IMR-90 (cell line): ENCODE measurements at regions not wholly inside any gene's neighbourhood (a gene's known extent, or its start where the extent isn't known, plus 50 kb on each side); places are given as distances from the start of the nearest gene placed in this dataset.
A peak's percentile ranks its signal among the peaks of the same experiment; 100 is the strongest.

Experiments
- ATAC-seq: fragments of 200-7000 bp; cut with Tn5 transposase; 2 replicates; pipeline ENCODE4 v1.9.1; 2020; ENCODE audit warnings: low read depth, mild to moderate bottlenecking, moderate library complexity
- BruUV-seq: library from RNA; stranded (reverse); fragments of 400-500 nt; replicated peaks from 2 replicates; lab custom pipeline; 2021; lab: Mats Ljungman, UMichigan
- CTCF ChIA-PET: fragments of 300-600 bp; formaldehyde crosslinking; extraction: SDS; loops from one replicate; lab custom pipeline; 2021; ENCODE audit warnings: antibody characterized with exemption; lab: Yijun Ruan, JAX
- POLR2A ChIA-PET: fragments of 300-600 bp; sonication (Branson Sonifier 250); formaldehyde crosslinking; loops from one replicate; lab custom pipeline; 2022; ENCODE audit warnings: antibody characterized with exemption; ENCODE audit not compliant: unreplicated experiment; lab: Charles Lee
- DNase-seq: peaks from one replicate; pipeline ENCODE4 v3.0.0; 2013
- H2AFZ ChIP-seq: replicated peaks from 2 replicates; pipeline ENCODE3; 2013; ENCODE audit warnings: low read length, mild to moderate bottlenecking; ENCODE audit not compliant: poor library complexity
- H2AK5ac ChIP-seq: 2 replicates; pipeline ENCODE4 v1.6.1; 2013; ENCODE audit warnings: low read depth, low read length, inconsistent platforms
- H2AK9ac ChIP-seq: replicated peaks from 2 replicates; pipeline ENCODE3; 2013; ENCODE audit warnings: mild to moderate bottlenecking, low read depth, low read length, moderate library complexity; ENCODE audit not compliant: poor library complexity
- H2BK120ac ChIP-seq: 2 replicates; pipeline ENCODE4 v1.6.1; 2013; ENCODE audit warnings: low read depth, low read length, inconsistent platforms
- H2BK15ac ChIP-seq: 3 replicates; pipeline ENCODE4 v1.6.1; 2013; ENCODE audit warnings: low read depth, low read length, inconsistent platforms
- H2BK20ac ChIP-seq: 2 replicates; pipeline ENCODE4 v1.6.1; 2013; ENCODE audit warnings: low read depth, mild to moderate bottlenecking, inconsistent platforms, low read length, moderate library complexity
- H2BK5ac ChIP-seq: 2 replicates; pipeline ENCODE4 v1.6.1; 2013; ENCODE audit warnings: mild to moderate bottlenecking, low read depth, low read length, inconsistent platforms; ENCODE audit not compliant: poor library complexity, severe bottlenecking
- H3K14ac ChIP-seq: replicated peaks from 2 replicates; pipeline ENCODE4 v1.6.1; 2013; ENCODE audit warnings: low read depth, low read length, inconsistent platforms
- H3K18ac ChIP-seq: 2 replicates; pipeline ENCODE4 v1.6.1; 2013; ENCODE audit warnings: low read depth, low read length, control low read depth
- H3K23ac ChIP-seq: 2 replicates; pipeline ENCODE4 v1.6.1; 2013; ENCODE audit warnings: low read depth, low read length, inconsistent platforms
- H3K27ac ChIP-seq: 2 replicates; pipeline ENCODE4 v1.5.1; 2013; ENCODE audit warnings: mild to moderate bottlenecking, control low read depth, low read length; ENCODE audit not compliant: insufficient read depth
- H3K27me3 ChIP-seq: 2 replicates; pipeline ENCODE4 v1.6.1; 2013; ENCODE audit warnings: low read length; ENCODE audit not compliant: control insufficient read depth, insufficient read depth
- H3K36me3 ChIP-seq: 2 replicates; pipeline ENCODE4 v1.6.1; 2013; ENCODE audit warnings: low read length, mixed read lengths; ENCODE audit not compliant: control insufficient read depth, insufficient read depth
- H3K4ac ChIP-seq: 2 replicates; pipeline ENCODE4 v1.6.1; 2013; ENCODE audit warnings: low read depth, low read length, inconsistent platforms
- H3K4me1 ChIP-seq: 2 replicates; pipeline ENCODE4 v1.6.1; 2013; ENCODE audit warnings: low read length, mixed read lengths; ENCODE audit not compliant: control insufficient read depth, insufficient read depth
- H3K4me2 ChIP-seq: 2 replicates; pipeline ENCODE4 v1.6.1; 2013; ENCODE audit warnings: low read depth, mild to moderate bottlenecking, control low read depth, low read length, moderate library complexity
- H3K4me3 ChIP-seq: 2 replicates; pipeline ENCODE4 v1.5.1; 2013; ENCODE audit warnings: low read depth, mild to moderate bottlenecking, control low read depth, low read length, moderate library complexity; ENCODE audit not compliant: insufficient read depth
- H3K56ac ChIP-seq: 2 replicates; pipeline ENCODE4 v1.6.1; 2013; ENCODE audit warnings: low read length, inconsistent platforms; ENCODE audit not compliant: insufficient read depth; ENCODE audit errors: extremely low read depth
- H3K79me1 ChIP-seq, 2 experiments: 2 replicates each; pipeline ENCODE4 v1.6.1; 2013; ENCODE audit warnings: low read length in 2 of 2, inconsistent platforms in 1 of 2, low read depth in 1 of 2
- H3K9ac ChIP-seq: 2 replicates; pipeline ENCODE4 v1.6.1; 2013; ENCODE audit warnings: low read depth, low read length, control low read depth
- H3K9me1 ChIP-seq: 2 replicates; pipeline ENCODE4 v1.6.1; 2013; ENCODE audit warnings: low read length, inconsistent platforms; ENCODE audit not compliant: insufficient read depth
- H3K9me3 ChIP-seq: 2 replicates; pipeline ENCODE4 v1.6.1; 2013; ENCODE audit warnings: low read length; ENCODE audit not compliant: control insufficient read depth, insufficient read depth
- H4K20me1 ChIP-seq: 2 replicates; pipeline ENCODE4 v1.6.1; 2013; ENCODE audit warnings: low read length, inconsistent platforms; ENCODE audit not compliant: insufficient read depth
- H4K5ac ChIP-seq: 2 replicates; pipeline ENCODE4 v1.6.1; 2013; ENCODE audit warnings: mild to moderate bottlenecking, low read depth, low read length, control low read depth
- H4K8ac ChIP-seq, 2 experiments: 2 replicates each; pipeline ENCODE4 v1.6.1; 2013; ENCODE audit warnings: low read depth in 2 of 2, low read length in 2 of 2, control low read depth in 1 of 2, inconsistent platforms in 1 of 2
- H4K91ac ChIP-seq: 2 replicates; pipeline ENCODE4 v1.6.1; 2013; ENCODE audit warnings: low read depth, low read length, inconsistent platforms; ENCODE audit not compliant: insufficient read depth
- MAFK ChIP-seq: IDR thresholded peaks from 2 replicates; pipeline ENCODE4 v1.6.1; 2012; ENCODE audit warnings: low read depth, low read length, improper control_type of control experiment
- RAD21 ChIP-seq: IDR thresholded peaks from 2 replicates; pipeline ENCODE4 v1.6.1; 2012; ENCODE audit warnings: low read length, improper control_type of control experiment
- SMC3 ChIP-seq: fragments of 150-350 bp; IDR thresholded peaks from 2 replicates; pipeline ENCODE4 v1.6.1; 2016; ENCODE audit warnings: low read depth, mild to moderate bottlenecking, antibody characterized with exemption, low read length, moderate library complexity
- USF2 ChIP-seq: fragments of 150-350 bp; IDR thresholded peaks from 2 replicates; pipeline ENCODE4 v1.6.1; 2017; ENCODE audit warnings: mild to moderate bottlenecking, antibody characterized with exemption, low read length, low read depth
- WGBS, 2 experiments: methylation state at CpG; one replicate each; pipeline versions ENCODE4 v1.1.5 to v1.1.7; 2013; ENCODE audit warnings: missing lambda C conversion rate in 2 of 2; ENCODE audit not compliant: insufficient read length in 1 of 2; ENCODE audit errors: extremely low coverage in 2 of 2; 5-methylcytosine and 5-hydroxymethylcytosine counted together
- dilution Hi-C: fragments of 300-500 bp; cut with HindIII; formaldehyde crosslinking; loops from one replicate; pipeline ENCODE4 v1.14.3; 2018; ENCODE audit warnings: low sequenced_read_pairs; ENCODE audit not compliant: unreplicated experiment
- in situ Hi-C: fragments of 300-500 bp; cut with MboI; formaldehyde crosslinking; loops from 3 replicates; pipeline ENCODE4 v1.14.3; 2019; ENCODE audit warnings: low sequenced_read_pairs, inconsistent platforms, mixed read lengths
- intact Hi-C: fragments of 100-400 bp; cut with micrococcal nuclease; formaldehyde crosslinking; loops from 2 replicates; pipeline ENCODE4 v1.10.0; 2022
- TF ChIP-seq, protein P1 (sequence below): conservative IDR thresholded peaks from 2 replicates; pipeline ENCODE4 v1.5.1; 2012; ENCODE audit warnings: mild to moderate bottlenecking, low read depth, low read length, improper control_type of control experiment

DNA sequence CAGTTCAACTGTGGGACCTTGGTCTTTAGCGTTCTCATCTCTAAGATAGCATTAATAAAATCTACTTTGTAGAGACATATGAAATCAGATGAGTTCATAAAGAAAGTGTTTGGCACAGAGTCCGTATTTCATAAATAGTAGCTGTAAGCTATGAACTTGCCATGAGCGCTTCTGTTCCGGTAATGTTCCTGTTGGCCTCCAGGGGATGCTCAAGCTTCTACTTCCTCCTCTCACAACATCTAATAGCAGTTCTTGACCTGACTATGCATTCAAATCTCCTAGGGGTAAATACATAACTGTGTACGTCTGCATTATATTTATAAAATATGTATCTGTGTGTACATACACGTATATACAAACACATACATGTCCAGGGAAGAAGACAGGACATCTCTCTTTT is 288.2 kb upstream of the TMPO start:
- ATAC-seq (no peak), DNase-seq (peak; percentile 21)
- no peak overlapping the region for H2AFZ ChIP-seq
- no peaks in the 10 kb centered on the region for H4K20me1 ChIP-seq
- H4K5ac ChIP-seq, result no peak overlapping the region
- no peak overlapping the region for H2BK5ac ChIP-seq
- no peak overlapping the region for H3K14ac ChIP-seq
- no peak overlapping the region for H2BK120ac ChIP-seq
- no peak overlapping the region for H3K23ac ChIP-seq
- TF ChIP-seq, protein P1, sequence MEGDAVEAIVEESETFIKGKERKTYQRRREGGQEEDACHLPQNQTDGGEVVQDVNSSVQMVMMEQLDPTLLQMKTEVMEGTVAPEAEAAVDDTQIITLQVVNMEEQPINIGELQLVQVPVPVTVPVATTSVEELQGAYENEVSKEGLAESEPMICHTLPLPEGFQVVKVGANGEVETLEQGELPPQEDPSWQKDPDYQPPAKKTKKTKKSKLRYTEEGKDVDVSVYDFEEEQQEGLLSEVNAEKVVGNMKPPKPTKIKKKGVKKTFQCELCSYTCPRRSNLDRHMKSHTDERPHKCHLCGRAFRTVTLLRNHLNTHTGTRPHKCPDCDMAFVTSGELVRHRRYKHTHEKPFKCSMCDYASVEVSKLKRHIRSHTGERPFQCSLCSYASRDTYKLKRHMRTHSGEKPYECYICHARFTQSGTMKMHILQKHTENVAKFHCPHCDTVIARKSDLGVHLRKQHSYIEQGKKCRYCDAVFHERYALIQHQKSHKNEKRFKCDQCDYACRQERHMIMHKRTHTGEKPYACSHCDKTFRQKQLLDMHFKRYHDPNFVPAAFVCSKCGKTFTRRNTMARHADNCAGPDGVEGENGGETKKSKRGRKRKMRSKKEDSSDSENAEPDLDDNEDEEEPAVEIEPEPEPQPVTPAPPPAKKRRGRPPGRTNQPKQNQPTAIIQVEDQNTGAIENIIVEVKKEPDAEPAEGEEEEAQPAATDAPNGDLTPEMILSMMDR, result peak; percentile 50
- TF ChIP-seq SMC3 (peak; percentile 45), USF2 (no peak), RAD21 (peak; percentile 54), MAFK (no peak)
- no peak overlapping the region for H3K18ac ChIP-seq
- H3K9ac ChIP-seq, result no peak overlapping the region
- H2BK20ac ChIP-seq, result no peak overlapping the region
- dilution Hi-C loops (no loop called here), intact Hi-C loops (loop anchor here (5.0 kb wide), 1 partner anchor 145 kb away; no protein-coding TSS in a partner anchor), in situ Hi-C loops (no loop called here)
- H2AK5ac ChIP-seq, result no peak overlapping the region
- H3K36me3 ChIP-seq, result no peaks in the 10 kb centered on the region
- H3K56ac ChIP-seq, result no peak overlapping the region
- no peak overlapping the region for H3K4ac ChIP-seq
- H2BK15ac ChIP-seq, result no peak overlapping the region
- no CpG with 5 or more reads among the region's 6 CpGs for WGBS, 2 experiments
- H3K27ac ChIP-seq, result no peak overlapping the region
- no peak overlapping the region for H2AK9ac ChIP-seq
- H4K91ac ChIP-seq, result no peak overlapping the region
- no peaks in the 10 kb centered on the region for H3K27me3 ChIP-seq
- ChIA-PET POLR2A (no interaction called here), CTCF (interaction anchor here (0.7 kb wide), 1 partner anchor 9 kb away, joined by 3 read pairs; no protein-coding TSS in a partner anchor)
- no peak overlapping the region for H4K8ac ChIP-seq
- H3K9me1 ChIP-seq, result no peaks in the 10 kb centered on the region
- H3K4me2 ChIP-seq, result no peak overlapping the region
- BruUV-seq, result no TSS peak
- H3K4me3 ChIP-seq, result no peak overlapping the region
- no peaks in the 10 kb centered on the region for H3K79me1 ChIP-seq
- no peaks in the 10 kb centered on the region for H3K4me1 ChIP-seq
- H3K9me3 ChIP-seq, result no peaks in the 10 kb centered on the region
